Activated T-cell treated with anti-CD3 and anti-CD28 coated beads, Interleukin-2, amount 50 U/mL, for 24 hours (primary cell): ENCODE measurements at regions not wholly inside any gene's neighbourhood (a gene's known extent, or its start where the extent isn't known, plus 50 kb on each side); places are given as distances from the start of the nearest gene placed in this dataset.
"Not testable (repeated sequence)": the region's sequence is repeated elsewhere in the genome, so short reads cannot be mapped to it uniquely, and the experiment has no call there.

Experiments used
- DNase-seq: peaks from one replicate; pipeline ENCODE4 v3.0.0-alpha.2; 2020
- H3K27ac Mint-ChIP-seq: 2 replicates; pipeline ENCODE4 v1.8.0; 2020; ENCODE audit warnings: mild to moderate bottlenecking, mixed read lengths
- H3K27me3 Mint-ChIP-seq: 2 replicates; pipeline ENCODE4 v1.8.0; 2020; ENCODE audit warnings: mixed read lengths
- H3K36me3 Mint-ChIP-seq: 2 replicates; pipeline ENCODE4 v1.8.0; 2020; ENCODE audit warnings: low read depth, mixed read lengths
- H3K4me1 Mint-ChIP-seq: 2 replicates; pipeline ENCODE4 v1.8.0; 2020; ENCODE audit warnings: low read depth, mixed read lengths
- H3K4me3 Mint-ChIP-seq: 2 replicates; pipeline ENCODE4 v1.8.0; 2020; ENCODE audit warnings: mild to moderate bottlenecking, moderate library complexity, mixed read lengths
- H3K9me3 Mint-ChIP-seq: 2 replicates; pipeline ENCODE4 v1.8.0; 2020; ENCODE audit warnings: mixed read lengths

DNA sequence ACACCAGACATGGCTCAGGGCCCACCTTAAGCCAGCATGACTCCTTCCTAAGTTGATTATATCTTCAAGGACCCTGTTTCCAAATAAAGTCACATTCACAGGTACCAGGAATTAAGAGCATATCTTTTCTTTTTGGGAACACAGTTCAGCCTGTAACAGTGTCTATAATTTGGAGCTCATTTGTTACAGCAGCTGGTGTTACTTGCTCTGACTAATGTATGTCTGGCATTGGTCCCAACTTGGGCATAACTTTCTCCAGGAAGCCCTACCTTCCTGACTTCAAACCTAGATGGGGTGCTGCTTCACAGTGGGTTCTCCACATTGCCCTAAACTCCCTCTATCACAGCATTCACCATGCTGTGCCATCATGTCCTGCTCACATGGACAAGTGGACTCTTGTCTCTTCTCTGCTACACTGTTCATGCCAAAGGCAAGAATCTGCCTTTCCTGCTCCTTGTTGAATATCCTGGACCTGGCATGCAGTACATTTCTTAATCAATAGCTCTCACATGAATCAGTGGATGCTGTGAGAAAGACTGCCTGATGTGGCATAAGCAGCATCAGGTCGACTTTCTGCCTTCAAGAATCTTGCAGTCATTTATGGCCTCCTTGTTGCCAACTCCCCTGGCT is 117.4 kb upstream of the FOXA2 start:
- Mint-ChIP-seq H3K27me3 (no peaks in the 10 kb centered on the region), H3K36me3 (no peaks in the 10 kb centered on the region), H3K9me3 (peaks cover 12% of the 10 kb centered on the region), H3K4me3 (no peak overlapping the region), H3K27ac (no peak overlapping the region), H3K4me1 (no peaks in the 10 kb centered on the region)
- no peak for DNase-seq

DNA sequence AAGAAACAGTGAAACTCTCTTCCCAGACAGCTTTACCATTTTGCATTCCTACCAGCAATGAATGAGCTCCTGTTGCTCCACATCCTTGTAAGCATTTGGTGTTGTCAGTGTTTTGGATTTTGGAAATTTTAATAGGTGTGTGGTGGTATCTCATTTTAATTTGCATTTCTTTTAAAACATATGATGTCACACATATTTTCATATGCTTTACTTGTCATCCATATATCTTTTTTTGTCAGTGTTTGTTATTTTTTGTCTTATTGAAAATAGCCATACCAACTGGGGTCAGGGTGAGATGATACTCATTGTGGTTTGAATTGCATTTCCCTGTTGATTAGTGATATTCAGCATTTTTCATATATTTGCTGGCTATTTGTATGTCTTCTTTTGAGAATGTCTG is 119.5 kb upstream of the FOXA2 start:
- peaks cover 12% of the 10 kb centered on the region for H3K9me3 Mint-ChIP-seq
- no peaks in the 10 kb centered on the region for H3K27me3 Mint-ChIP-seq
- H3K4me1 Mint-ChIP-seq: no peaks in the 10 kb centered on the region
- no peaks in the 10 kb centered on the region for H3K36me3 Mint-ChIP-seq
- DNase-seq: no peak
- no peak overlapping the region for H3K4me3 Mint-ChIP-seq
- no peak overlapping the region for H3K27ac Mint-ChIP-seq

DNA sequence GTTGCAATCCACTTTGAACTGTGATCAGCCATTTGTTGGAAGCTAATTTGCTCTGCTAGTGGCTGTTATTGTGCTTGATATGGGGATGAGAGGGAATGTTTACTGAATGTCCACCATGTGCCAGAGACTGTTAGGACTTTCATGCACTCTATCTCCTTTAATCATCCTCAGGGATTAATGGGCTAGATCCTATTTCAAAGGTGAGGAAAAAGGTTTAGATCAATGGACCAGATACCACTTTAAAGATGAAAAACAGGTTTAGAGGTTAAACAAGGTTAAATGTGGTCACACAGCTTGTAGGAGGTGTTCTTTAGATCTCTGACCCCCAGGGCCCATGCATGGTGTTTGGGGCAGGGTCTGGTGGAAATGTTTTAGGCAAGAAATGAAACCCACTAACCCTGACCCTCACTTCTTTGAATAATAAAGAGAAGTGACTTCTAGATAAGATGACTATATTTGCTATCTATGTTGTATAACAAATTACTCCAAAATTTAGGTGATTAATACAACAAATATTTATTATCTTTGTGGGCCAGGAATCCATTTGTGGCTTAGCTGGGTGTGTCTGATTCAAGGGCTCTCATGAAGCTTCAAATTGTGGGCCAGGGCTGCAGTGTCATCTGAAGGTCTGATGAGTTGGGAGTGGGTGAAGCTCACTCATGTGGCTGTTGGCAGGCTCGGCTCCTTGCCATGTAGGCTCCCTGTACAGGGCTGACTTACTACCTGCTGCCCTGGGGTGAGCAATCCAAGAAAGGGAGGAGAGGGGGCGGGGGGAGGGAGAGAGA is 127.8 kb upstream of the FOXA2 start:
- DNase-seq: no peak
- no peaks in the 10 kb centered on the region for H3K4me1 Mint-ChIP-seq
- H3K9me3 Mint-ChIP-seq: peaks cover 3% of the 10 kb centered on the region
- peaks cover 2% of the 10 kb centered on the region for H3K27me3 Mint-ChIP-seq
- H3K36me3 Mint-ChIP-seq: no peaks in the 10 kb centered on the region
- H3K27ac Mint-ChIP-seq: no peak overlapping the region
- no peak overlapping the region for H3K4me3 Mint-ChIP-seq

DNA sequence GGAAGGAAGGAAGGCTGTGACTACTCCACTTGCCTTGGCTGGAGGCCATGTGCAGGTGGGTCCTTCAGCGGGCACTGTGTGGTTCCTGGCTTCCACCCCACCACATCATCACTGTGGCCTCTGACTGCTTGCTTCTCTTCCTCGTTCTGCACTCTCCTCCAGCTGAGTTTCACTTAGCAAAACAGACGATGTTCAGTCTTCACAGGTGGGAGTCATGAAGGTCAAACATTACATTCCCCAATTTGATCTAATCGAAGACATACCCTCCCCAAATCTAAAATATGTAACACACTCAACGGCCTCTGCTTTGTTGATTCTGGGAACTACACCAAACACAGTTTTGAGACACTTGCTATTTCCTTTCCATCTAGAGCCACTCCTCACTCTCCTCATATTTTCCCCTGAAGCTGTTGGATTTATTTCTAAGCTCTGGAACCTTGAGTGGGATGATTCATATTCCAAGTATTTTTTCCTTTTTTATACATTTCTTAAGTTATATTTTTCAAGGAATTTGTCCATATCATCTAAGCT is 132.5 kb upstream of the FOXA2 start:
- Mint-ChIP-seq H3K4me1 (no peaks in the 10 kb centered on the region), H3K27ac (no peak overlapping the region), H3K27me3 (peaks cover 1% of the 10 kb centered on the region), H3K9me3 (peaks cover 2% of the 10 kb centered on the region), H3K4me3 (no peak overlapping the region), H3K36me3 (no peaks in the 10 kb centered on the region)
- no peak for DNase-seq

DNA sequence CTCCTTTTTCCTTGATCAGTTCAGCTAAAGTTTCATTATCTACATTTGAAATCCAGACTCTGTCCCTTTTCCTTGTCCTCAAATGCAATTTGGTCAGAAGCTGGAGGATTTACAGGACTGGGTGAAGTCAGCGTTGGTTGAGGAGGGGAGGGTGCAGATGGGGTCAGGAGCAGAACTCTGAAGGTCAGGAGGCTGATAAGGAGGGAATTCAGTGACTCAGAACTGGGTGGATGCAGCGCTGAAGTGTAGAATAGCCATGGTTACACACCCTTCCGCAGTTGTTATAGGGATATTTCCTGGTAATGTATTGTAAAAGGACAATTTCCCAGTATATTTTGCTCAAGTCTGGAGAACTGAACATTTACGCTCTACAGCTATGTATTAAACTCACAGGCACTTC is 133.1 kb upstream of the FOXA2 start:
- H3K4me3 Mint-ChIP-seq: no peak overlapping the region
- no peaks in the 10 kb centered on the region for H3K27me3 Mint-ChIP-seq
- no peaks in the 10 kb centered on the region for H3K9me3 Mint-ChIP-seq
- no peak overlapping the region for H3K27ac Mint-ChIP-seq
- DNase-seq: no peak
- H3K4me1 Mint-ChIP-seq: no peaks in the 10 kb centered on the region
- H3K36me3 Mint-ChIP-seq: no peaks in the 10 kb centered on the region

DNA sequence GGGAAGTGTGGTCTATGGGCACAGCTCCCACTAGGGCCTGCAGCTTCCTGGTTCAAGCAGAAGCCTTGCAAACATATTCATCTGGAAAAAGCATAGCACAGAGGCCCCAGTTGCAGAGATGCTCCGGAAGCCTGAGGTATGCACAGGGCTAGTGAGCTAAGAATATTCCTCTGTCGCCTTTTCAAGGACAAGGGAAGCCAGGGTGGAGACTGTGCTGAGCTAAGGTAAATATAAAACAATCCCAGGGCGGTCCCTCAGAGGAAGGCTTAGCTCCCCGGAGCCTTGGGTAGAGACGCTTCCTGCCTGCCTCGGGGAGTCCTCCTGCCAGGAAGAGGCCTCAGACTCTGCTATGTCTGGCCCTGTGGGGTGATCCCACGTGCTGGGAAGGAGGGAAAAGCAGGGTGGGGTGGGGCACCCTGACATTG is 134.8 kb upstream of the FOXA2 start:
- no peak for DNase-seq
- H3K27ac Mint-ChIP-seq: no peak overlapping the region
- no peaks in the 10 kb centered on the region for H3K4me1 Mint-ChIP-seq
- no peaks in the 10 kb centered on the region for H3K9me3 Mint-ChIP-seq
- H3K36me3 Mint-ChIP-seq: no peaks in the 10 kb centered on the region
- no peak overlapping the region for H3K4me3 Mint-ChIP-seq
- no peaks in the 10 kb centered on the region for H3K27me3 Mint-ChIP-seq

DNA sequence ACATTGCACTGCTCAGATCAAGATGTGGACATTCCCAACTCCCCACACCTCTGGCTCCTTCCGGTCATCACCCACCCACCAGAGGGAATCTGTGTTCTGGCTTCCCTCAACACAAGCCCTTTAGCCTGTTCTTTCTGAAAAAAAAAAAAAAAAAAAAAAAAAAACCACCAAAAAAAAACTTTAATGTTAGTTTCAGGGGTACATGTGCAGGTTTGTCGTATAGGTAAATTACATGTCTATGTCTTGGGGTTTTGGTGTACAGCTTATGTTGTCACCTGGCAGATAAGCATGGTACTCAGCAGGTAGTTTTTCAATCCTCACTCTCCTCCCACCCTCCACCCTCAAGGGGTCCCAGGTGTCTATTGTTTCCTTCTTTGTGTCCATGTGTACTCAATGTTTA is 135.8 kb upstream of the FOXA2 start:
- Mint-ChIP-seq H3K27me3 (no peaks in the 10 kb centered on the region), H3K4me3 (no peak overlapping the region), H3K4me1 (no peaks in the 10 kb centered on the region), H3K27ac (no peak overlapping the region), H3K9me3 (no peaks in the 10 kb centered on the region), H3K36me3 (no peaks in the 10 kb centered on the region)
- no peak for DNase-seq

DNA sequence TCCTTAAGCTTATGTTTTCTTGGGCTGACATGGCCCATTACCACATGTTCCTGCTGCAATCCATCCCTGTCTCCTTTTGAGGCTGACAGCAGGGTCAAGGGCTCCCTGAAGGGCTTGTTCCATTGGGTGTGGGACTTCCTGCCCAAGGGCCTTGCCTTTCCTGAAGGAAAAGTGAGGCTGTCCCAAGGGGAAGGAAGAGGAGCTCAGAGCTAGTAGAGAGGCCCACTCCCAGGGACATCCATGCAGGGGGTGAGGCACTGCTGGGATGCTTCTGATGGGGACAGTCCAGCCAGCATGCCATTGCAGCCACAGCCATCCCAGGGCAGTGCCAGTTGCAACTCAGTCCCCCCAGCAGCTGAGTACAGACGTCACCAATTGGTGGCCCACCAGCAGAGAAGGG is 138.4 kb upstream of the FOXA2 start:
- Mint-ChIP-seq H3K36me3 (no peaks in the 10 kb centered on the region), H3K4me3 (no peak overlapping the region), H3K9me3 (peaks cover 2% of the 10 kb centered on the region), H3K27ac (no peak overlapping the region), H3K4me1 (no peaks in the 10 kb centered on the region), H3K27me3 (no peaks in the 10 kb centered on the region)
- no peak for DNase-seq

DNA sequence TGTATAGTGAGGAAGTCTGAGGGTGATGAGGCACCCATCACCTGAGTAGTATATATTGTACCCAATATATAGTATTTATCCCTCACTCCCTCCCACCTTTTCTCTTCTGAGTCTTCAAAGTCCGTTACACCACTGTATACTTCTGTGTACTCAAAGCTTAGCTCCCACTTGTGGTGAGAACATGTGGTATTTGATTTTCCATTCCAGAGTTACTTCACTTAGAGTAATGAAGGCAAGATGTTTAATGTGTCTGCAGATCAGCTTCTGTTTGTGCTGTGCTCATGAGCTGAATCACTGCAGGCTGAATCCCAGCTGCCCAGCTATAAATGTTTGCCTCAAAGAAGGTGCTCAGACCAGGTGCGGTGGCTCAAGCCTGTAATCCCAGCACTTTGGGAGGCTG is 139.3 kb upstream of the FOXA2 start:
- no peak overlapping the region for H3K4me3 Mint-ChIP-seq
- DNase-seq: no peak
- no peaks in the 10 kb centered on the region for H3K4me1 Mint-ChIP-seq
- no peak overlapping the region for H3K27ac Mint-ChIP-seq
- H3K27me3 Mint-ChIP-seq: no peaks in the 10 kb centered on the region
- H3K9me3 Mint-ChIP-seq: peaks cover 2% of the 10 kb centered on the region
- H3K36me3 Mint-ChIP-seq: no peaks in the 10 kb centered on the region

DNA sequence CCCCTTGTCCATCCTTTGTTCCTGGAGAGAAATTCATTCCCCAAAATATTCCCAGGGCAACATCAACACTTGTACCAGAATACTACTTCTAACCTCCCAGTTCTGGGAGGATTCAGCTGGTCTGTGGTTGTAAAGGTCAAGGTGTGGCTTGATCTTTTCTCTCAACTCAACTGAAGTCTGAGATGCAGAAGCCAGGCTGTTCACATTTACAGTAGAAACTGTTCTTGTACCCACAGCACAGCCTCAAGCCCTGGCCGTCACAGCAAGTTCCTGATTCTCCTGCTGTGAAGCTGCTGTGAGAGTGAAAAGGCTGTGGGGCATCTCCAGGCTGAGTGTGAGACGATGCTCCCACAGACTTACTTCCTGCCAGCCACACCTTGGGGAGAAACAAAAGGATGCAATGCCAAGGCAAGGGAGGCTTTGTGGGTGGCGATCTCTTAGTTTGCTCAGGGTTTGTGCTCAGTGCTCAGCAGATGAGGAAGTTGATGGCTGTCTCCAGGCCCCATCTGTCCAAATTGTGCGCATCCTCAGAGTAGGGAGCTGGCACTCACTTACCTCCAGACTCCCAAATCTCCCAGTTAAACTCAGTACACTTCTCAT is 143.9 kb upstream of the FOXA2 start:
- DNase-seq: no peak
- no peaks in the 10 kb centered on the region for H3K36me3 Mint-ChIP-seq
- H3K27ac Mint-ChIP-seq: no peak overlapping the region
- no peaks in the 10 kb centered on the region for H3K27me3 Mint-ChIP-seq
- H3K4me1 Mint-ChIP-seq: no peaks in the 10 kb centered on the region
- H3K4me3 Mint-ChIP-seq: no peak overlapping the region
- H3K9me3 Mint-ChIP-seq: peaks cover 2% of the 10 kb centered on the region

DNA sequence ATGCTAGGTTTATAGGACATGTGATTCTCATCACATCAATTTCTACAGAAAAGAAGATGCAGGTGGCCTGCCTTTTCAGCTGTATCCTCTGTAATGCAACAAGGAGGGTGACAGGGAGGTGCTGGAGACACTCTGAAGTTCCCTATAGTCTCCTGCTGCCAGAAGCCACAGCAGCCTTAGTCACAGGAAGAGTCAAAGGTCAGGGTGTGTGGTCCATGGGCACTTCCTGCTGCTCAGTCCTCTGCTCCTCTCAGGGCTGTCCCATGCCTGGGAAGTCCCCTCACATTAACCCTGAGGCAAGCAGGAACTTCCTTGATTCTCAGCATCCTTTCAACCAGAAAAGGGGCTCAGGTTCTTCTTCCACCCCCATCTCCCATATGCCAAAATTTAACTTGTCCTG is 144.8 kb upstream of the FOXA2 start:
- Mint-ChIP-seq H3K27me3 (no peaks in the 10 kb centered on the region), H3K4me3 (no peak overlapping the region), H3K9me3 (peaks cover 2% of the 10 kb centered on the region), H3K4me1 (no peaks in the 10 kb centered on the region), H3K36me3 (no peaks in the 10 kb centered on the region), H3K27ac (no peak overlapping the region)
- no peak for DNase-seq

DNA sequence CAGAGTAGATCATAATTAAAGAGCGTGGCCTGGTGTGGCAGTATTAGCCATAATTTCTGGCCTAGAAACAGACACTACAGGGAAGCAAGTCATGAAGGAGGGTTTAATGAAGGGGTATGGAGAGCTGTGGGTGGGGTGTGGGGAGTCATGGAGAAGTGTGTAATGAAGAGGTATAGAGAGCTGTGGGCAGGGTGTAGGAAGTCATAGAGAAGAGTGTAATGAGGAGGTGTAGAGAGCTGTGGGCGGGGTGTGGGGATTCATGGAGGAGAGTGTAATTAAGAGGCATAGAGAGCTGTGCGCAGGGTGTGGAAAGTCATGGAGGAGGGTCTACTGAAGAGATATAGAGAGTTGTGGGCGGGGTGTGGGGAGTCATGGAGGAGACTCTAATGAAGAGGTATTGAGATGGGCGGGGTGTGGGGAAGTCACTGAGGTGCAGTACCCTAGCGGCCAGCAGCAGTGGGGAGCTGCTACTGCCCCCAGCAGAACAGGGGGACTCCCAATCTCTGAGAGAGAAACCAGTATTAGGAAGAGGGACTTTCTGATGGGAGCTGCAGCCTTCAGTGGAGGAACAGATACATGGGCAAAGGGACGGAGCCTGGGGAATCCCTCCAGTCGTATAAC is 145.4 kb upstream of the FOXA2 start:
- Mint-ChIP-seq H3K27me3 (no peaks in the 10 kb centered on the region), H3K27ac (no peak overlapping the region), H3K36me3 (no peaks in the 10 kb centered on the region), H3K9me3 (peaks cover 2% of the 10 kb centered on the region), H3K4me1 (no peaks in the 10 kb centered on the region), H3K4me3 (no peak overlapping the region)
- no peak for DNase-seq

DNA sequence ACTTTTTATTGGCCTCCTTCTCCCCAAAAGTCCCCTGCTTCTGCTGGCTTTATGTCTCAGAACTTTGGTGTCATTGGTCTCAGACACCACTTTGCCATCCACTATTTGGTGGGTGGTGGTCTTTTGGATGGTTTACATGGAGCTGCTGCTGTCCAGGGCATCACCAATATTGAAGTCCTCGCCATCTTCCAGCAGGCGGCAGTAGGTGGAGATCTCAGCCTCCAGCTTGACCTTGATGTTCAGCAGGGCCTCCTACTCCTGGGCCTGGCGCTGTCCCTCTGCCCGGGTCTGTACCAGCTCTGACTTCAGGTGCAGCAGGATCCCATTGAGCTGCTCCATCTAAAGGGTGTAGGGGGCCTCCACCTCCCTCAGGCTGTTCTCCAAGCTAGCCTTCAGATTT is 148.4 kb upstream of the FOXA2 start:
- H3K9me3 Mint-ChIP-seq: peaks cover 4% of the 10 kb centered on the region
- H3K4me1 Mint-ChIP-seq: no peaks in the 10 kb centered on the region
- no peak overlapping the region for H3K4me3 Mint-ChIP-seq
- no peaks in the 10 kb centered on the region for H3K27me3 Mint-ChIP-seq
- no peaks in the 10 kb centered on the region for H3K36me3 Mint-ChIP-seq
- H3K27ac Mint-ChIP-seq: no peak overlapping the region
- no peak for DNase-seq

DNA sequence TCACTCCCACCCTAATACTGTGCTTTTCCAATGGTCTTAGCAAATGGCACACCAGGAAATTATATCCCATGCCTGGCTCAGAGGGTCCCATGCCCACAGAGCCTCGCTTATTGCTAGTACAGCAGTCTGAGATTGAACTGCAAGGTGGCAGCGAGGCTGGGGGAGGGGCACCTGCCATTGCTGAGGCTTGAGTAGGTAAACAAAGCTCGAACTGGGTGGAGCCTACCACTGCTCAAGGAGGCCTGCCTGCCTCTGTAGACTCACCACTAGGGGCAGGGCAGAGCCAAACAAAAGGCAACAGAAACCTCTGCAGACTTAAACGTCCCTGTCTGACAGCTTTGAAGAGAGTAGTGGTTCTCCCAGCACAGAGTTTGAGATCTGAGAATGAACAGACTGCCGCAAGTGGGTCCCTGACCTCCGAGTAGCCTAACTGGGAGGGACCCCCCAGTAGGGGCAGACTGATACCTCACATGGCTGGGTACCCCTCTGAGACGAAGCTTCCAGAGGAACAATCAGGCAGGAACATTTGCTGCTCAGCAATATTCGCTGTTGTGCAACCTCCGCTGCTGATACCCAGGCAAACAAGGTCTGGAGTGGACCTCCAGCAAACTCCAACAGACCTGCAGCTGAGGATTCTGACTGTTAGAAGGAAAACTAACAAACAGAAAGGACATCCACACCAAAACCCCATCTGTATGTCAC is 150.7 kb upstream of the FOXA2 start:
- H3K4me1 Mint-ChIP-seq, H3K9me3 Mint-ChIP-seq, H3K27ac Mint-ChIP-seq, H3K36me3 Mint-ChIP-seq, H3K27me3 Mint-ChIP-seq, H3K4me3 Mint-ChIP-seq, DNase-seq: not testable (repeated sequence)
